NB4 (cell line): ENCODE measurements at regions not wholly inside any gene's neighbourhood (a gene's known extent, or its start where the extent isn't known, plus 50 kb on each side); places are given as distances from the start of the nearest gene placed in this dataset.

Source experiments
- POLR2A ChIP-seq: IDR thresholded peaks from 2 replicates; pipeline ENCODE4 v1.6.1; 2011; ENCODE audit warnings: mild to moderate bottlenecking; ENCODE audit not compliant: insufficient read length; ENCODE audit errors: extremely low read depth
- TF ChIP-seq, protein P1 (sequence below): IDR thresholded peaks from one replicate; pipeline ENCODE4 v1.5.1; 2012; ENCODE audit warnings: low read depth, low read length

DNA sequence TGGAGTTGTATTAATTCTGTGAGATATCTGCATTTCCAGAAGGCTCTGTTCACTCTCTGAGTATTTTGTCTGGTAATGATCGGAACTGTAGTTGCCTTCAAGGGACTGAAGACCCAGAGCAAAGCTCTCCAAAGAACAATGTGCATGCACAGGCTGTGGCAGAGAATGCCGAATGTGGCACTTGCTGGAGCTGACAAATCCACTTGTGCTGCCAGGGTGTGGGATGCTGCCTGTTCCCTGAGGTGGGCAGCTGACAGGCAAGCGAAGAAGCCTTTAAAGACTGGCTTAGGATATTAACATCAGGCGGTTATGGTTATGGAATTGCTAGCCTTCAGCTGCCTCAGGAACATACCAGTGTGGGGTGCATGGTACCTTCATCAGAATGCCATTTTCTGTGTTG is 419.9 kb upstream of the ATP2B1 start:
- TF ChIP-seq, protein P1, sequence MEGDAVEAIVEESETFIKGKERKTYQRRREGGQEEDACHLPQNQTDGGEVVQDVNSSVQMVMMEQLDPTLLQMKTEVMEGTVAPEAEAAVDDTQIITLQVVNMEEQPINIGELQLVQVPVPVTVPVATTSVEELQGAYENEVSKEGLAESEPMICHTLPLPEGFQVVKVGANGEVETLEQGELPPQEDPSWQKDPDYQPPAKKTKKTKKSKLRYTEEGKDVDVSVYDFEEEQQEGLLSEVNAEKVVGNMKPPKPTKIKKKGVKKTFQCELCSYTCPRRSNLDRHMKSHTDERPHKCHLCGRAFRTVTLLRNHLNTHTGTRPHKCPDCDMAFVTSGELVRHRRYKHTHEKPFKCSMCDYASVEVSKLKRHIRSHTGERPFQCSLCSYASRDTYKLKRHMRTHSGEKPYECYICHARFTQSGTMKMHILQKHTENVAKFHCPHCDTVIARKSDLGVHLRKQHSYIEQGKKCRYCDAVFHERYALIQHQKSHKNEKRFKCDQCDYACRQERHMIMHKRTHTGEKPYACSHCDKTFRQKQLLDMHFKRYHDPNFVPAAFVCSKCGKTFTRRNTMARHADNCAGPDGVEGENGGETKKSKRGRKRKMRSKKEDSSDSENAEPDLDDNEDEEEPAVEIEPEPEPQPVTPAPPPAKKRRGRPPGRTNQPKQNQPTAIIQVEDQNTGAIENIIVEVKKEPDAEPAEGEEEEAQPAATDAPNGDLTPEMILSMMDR: no peak
- no peak for TF ChIP-seq POLR2A
